Sigmoid colon (tissue), 6 donors: ENCODE measurements at regions not wholly inside any gene's neighbourhood (a gene's known extent, or its start where the extent isn't known, plus 50 kb on each side); places are given as distances from the start of the nearest gene placed in this dataset.

Experiments
- DNase-seq: peaks from one replicate; pipeline ENCODE4 v3.0.0-alpha.2; 2019
- H3K27ac ChIP-seq, 4 donors: fragments of 200-600 bp; sonication (generic); one replicate each; pipeline ENCODE4 v1.5.1; 2016 to 2019; ENCODE audit warnings: mild to moderate bottlenecking in 1 of 4
- H3K27me3 ChIP-seq, 3 donors: fragments of 200-600 bp; sonication (generic); one replicate each; pipeline ENCODE4 v1.5.1; 2019; ENCODE audit warnings: mild to moderate bottlenecking in 1 of 3
- H3K36me3 ChIP-seq, 4 donors: fragments of 200-600 bp; sonication (generic); one replicate each; pipeline ENCODE4 v1.5.1; 2016 to 2019
- H3K4me1 ChIP-seq, 4 donors: fragments of 200-600 bp; sonication (generic); one replicate each; pipeline ENCODE4 v1.5.1; 2017 to 2019
- H3K4me3 ChIP-seq, 4 donors: fragments of 200-600 bp; sonication (generic); one replicate each; pipeline ENCODE4 v1.5.1; 2017 to 2019; ENCODE audit warnings: mild to moderate bottlenecking in 2 of 4, moderate library complexity in 1 of 4
- H3K9me3 ChIP-seq, 4 donors: fragments of 200-600 bp in 3 of 4; sonication (generic) in 3 of 4; one replicate each; pipeline versions ENCODE4 v1.5.1 to v1.6.1; 2013 to 2019
- EP300 ChIP-seq, 4 donors: sonication (generic); formaldehyde crosslinking; IDR thresholded peaks; one replicate each; pipeline ENCODE4 v1.6.1; 2017; ENCODE audit warnings: antibody characterized with exemption in 4 of 4
- POLR2A ChIP-seq, 2 donors: fragments of 450-650 bp; IDR thresholded peaks; one replicate each; pipeline ENCODE4 v1.6.1; 2016; ENCODE audit warnings: antibody characterized with exemption in 2 of 2, mild to moderate bottlenecking in 2 of 2, moderate library complexity in 2 of 2
- POLR2AphosphoS5 ChIP-seq, 4 donors: sonication (generic); formaldehyde crosslinking; IDR thresholded peaks; one replicate each; pipeline ENCODE4 v1.6.1; 2017; ENCODE audit warnings: antibody characterized with exemption in 4 of 4
- WGBS, 2 donors: extraction: QIAGEN DNeasy Blood & Tissue Kit; methylation state at CpG; one replicate each; pipeline ENCODE4 v1.1.7; 2013; 5-methylcytosine and 5-hydroxymethylcytosine counted together
- intact Hi-C: fragments of 100-400 bp; cut with DNase I; formaldehyde crosslinking; loops from one replicate; pipeline ENCODE4 v1.15.1; 2023
- TF ChIP-seq, protein P1 (sequence below), 4 experiments: fragments of 450-650 bp in 3 of 4; fragments of 200-600 bp in 1 of 4; IDR thresholded peaks; one replicate each; pipeline ENCODE4 v1.5.1; 2016 to 2019; ENCODE audit warnings: antibody characterized with exemption in 4 of 4, mild to moderate bottlenecking in 3 of 4, moderate library complexity in 2 of 4
- donor health status: healthy with polysubstance abuse.
- donor health status: healthy.

DNA sequence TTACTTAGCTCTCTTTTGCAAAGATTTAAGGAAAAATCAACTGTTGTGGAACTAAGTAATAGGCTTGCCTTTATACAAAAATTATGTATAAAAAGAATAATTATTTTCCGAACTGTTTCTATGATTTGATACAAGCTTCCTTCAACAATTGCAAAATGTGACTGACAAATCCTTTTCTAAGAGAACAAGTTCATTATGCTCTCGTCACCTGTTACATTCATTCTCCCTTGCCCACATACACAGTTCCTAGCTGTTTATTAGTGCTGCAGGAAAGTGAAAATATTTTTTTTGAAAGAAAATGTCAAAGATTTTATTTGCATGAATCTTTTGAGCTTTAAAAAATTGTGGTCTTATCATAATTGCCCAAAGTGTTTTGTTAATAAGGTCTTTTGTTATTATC lies 466.2 kb downstream of the USP25 start:
- Histone ChIP-seq H3K9me3 (no peaks in the 10 kb centered on the region), H3K4me3 (peak overlapping the region; percentile 15 to 45 (median 30)), H3K27me3 (no peaks in the 10 kb centered on the region), H3K4me1 (no peaks in the 10 kb centered on the region), H3K36me3 (no peaks in the 10 kb centered on the region), H3K27ac (peak overlapping the region; percentile 64 to 70 (median 66))
- TF ChIP-seq, protein P1, sequence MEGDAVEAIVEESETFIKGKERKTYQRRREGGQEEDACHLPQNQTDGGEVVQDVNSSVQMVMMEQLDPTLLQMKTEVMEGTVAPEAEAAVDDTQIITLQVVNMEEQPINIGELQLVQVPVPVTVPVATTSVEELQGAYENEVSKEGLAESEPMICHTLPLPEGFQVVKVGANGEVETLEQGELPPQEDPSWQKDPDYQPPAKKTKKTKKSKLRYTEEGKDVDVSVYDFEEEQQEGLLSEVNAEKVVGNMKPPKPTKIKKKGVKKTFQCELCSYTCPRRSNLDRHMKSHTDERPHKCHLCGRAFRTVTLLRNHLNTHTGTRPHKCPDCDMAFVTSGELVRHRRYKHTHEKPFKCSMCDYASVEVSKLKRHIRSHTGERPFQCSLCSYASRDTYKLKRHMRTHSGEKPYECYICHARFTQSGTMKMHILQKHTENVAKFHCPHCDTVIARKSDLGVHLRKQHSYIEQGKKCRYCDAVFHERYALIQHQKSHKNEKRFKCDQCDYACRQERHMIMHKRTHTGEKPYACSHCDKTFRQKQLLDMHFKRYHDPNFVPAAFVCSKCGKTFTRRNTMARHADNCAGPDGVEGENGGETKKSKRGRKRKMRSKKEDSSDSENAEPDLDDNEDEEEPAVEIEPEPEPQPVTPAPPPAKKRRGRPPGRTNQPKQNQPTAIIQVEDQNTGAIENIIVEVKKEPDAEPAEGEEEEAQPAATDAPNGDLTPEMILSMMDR (IDR thresholded peaks at IDR 0.05), result no peak
- TF ChIP-seq EP300 (IDR thresholded peaks at IDR 0.05) (no peak), POLR2A (IDR thresholded peaks at IDR 0.05) (no peak), POLR2AphosphoS5 (IDR thresholded peaks at IDR 0.05) (no peak)
- WGBS, 2 donors, result 55 to 88% methylated on average over 2 of the region's 2 CpGs
- intact Hi-C loops, result loop anchor here (10.0 kb wide), 1 partner anchor 109 kb away; no protein-coding TSS in a partner anchor
- no peak for DNase-seq

- TF ChIP-seq, protein P1 (IDR thresholded peaks at IDR 0.05), result no peak
- TF ChIP-seq POLR2A (IDR thresholded peaks at IDR 0.05) (no peak), EP300 (IDR thresholded peaks at IDR 0.05) (no peak), POLR2AphosphoS5 (IDR thresholded peaks at IDR 0.05) (no peak)
- WGBS, 2 donors, result 84 to 86% methylated on average over 3 of the region's 3 CpGs
- Histone ChIP-seq H3K27ac (no peak overlapping the region), H3K27me3 (no peaks in the 10 kb centered on the region), H3K9me3 (no peaks in the 10 kb centered on the region), H3K4me1 (no peaks in the 10 kb centered on the region), H3K36me3 (no peaks in the 10 kb centered on the region), H3K4me3 (no peak overlapping the region)
- intact Hi-C loops, result loop anchor here (10.0 kb wide), 1 partner anchor 106 kb away; no protein-coding TSS in a partner anchor
- DNase-seq, result no peak
Observed at GRCh38 chr21:16198546-16198945, 468.8 kb downstream of the USP25 start.

GRCh38 chr21:16199539-16199938 lies 469.8 kb downstream of the USP25 start:
- Histone ChIP-seq H3K4me3 (no peak overlapping the region), H3K9me3 (no peaks in the 10 kb centered on the region), H3K27ac (no peak overlapping the region), H3K4me1 (no peaks in the 10 kb centered on the region), H3K27me3 (no peaks in the 10 kb centered on the region), H3K36me3 (no peaks in the 10 kb centered on the region)
- WGBS, 2 donors, result 0% methylated on average over 1 of the region's 1 CpG
- intact Hi-C loops, result loop anchor here (10.0 kb wide), 1 partner anchor 105 kb away; no protein-coding TSS in a partner anchor
- no peak for TF ChIP-seq POLR2AphosphoS5 (IDR thresholded peaks at IDR 0.05)
- TF ChIP-seq, protein P1 (IDR thresholded peaks at IDR 0.05), result no peak
- no peak for TF ChIP-seq EP300 (IDR thresholded peaks at IDR 0.05)
- no peak for TF ChIP-seq POLR2A (IDR thresholded peaks at IDR 0.05)
- no peak for DNase-seq

DNA sequence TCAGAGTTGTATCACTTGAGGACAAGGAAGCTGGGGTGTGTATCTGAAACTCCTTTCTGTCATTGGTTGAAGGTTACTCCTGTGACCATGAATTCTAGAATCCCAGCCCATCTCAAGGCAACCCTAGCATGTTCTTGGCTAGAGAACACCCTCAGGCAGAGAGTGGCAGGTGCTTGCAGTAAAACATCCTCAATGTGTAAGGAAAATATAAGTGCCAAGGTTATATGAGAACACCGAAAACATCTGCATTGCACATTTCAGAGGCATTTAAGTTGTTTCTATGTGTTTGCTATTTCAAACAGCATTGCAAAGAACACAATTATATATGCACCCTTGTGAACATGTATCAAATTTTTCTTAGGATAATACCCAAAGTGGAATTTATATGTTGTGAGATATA lies 471.9 kb downstream of the USP25 start:
- 92 to 98% methylated on average over 1 of the region's 1 CpG for WGBS, 2 donors
- H3K4me1 ChIP-seq, result no peaks in the 10 kb centered on the region
- no peak overlapping the region for H3K4me3 ChIP-seq
- no peaks in the 10 kb centered on the region for H3K9me3 ChIP-seq
- H3K27me3 ChIP-seq, result no peaks in the 10 kb centered on the region
- intact Hi-C loops, result no loop called here
- H3K27ac ChIP-seq, result no peak overlapping the region
- no peaks in the 10 kb centered on the region for H3K36me3 ChIP-seq
- no peak for DNase-seq
- TF ChIP-seq POLR2AphosphoS5 (IDR thresholded peaks at IDR 0.05) (no peak), POLR2A (IDR thresholded peaks at IDR 0.05) (no peak), EP300 (IDR thresholded peaks at IDR 0.05) (no peak)
- TF ChIP-seq, protein P1 (IDR thresholded peaks at IDR 0.05), result no peak

DNA sequence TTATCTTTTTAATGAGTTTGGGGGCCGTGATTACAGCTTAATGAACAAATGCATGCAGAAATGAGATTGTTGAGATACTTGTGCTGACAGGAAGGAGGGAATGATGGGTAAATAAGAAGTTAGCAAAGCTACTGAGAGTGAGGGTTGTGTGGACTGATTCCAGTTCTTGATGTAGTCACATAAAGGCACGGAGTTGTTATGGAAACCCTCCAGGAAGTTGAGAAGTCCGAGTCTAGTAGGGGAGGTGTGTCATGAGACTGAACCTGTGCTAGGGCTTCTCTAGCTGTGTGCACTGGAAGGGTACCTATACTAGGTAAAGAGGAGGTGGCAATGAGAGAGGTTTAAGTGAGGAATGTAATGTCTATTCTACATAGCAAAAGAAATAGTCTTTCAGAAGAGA lies 475.7 kb downstream of the USP25 start:
- Histone ChIP-seq H3K4me3 (no peak overlapping the region), H3K9me3 (no peaks in the 10 kb centered on the region), H3K27ac (no peak overlapping the region), H3K4me1 (no peaks in the 10 kb centered on the region), H3K36me3 (no peaks in the 10 kb centered on the region), H3K27me3 (no peaks in the 10 kb centered on the region)
- DNase-seq, result no peak
- TF ChIP-seq POLR2AphosphoS5 (IDR thresholded peaks at IDR 0.05) (no peak), POLR2A (IDR thresholded peaks at IDR 0.05) (no peak), EP300 (IDR thresholded peaks at IDR 0.05) (no peak)
- TF ChIP-seq, protein P1 (IDR thresholded peaks at IDR 0.05), result no peak
- 24 to 65% methylated on average over 3 of the region's 3 CpGs for WGBS, 2 donors
- intact Hi-C loops, result no loop called here
